Liver (tissue), 7 donors: ENCODE measurements at regions not wholly inside any gene's neighbourhood (a gene's known extent, or its start where the extent isn't known, plus 50 kb on each side); places are given as distances from the start of the nearest gene placed in this dataset.

Source experiments
- DNase-seq: peaks from one replicate; pipeline ENCODE4 v3.0.0-alpha.2; 2017; ENCODE audit warnings: low spot score
- H3K27ac ChIP-seq, 2 donors: one replicate each; pipeline ENCODE4 v1.7.0; 2013; ENCODE audit warnings: inconsistent platforms in 2 of 2, low read length in 2 of 2, control low read depth in 1 of 2, low read depth in 1 of 2, mild to moderate bottlenecking in 1 of 2
- H3K27me3 ChIP-seq, 4 donors: one replicate each; pipeline versions ENCODE4 v1.6.1 to v1.7.0; 2013; ENCODE audit warnings: low read length in 3 of 4, inconsistent platforms in 1 of 4, mild to moderate bottlenecking in 1 of 4, moderate library complexity in 1 of 4; ENCODE audit not compliant: control insufficient read depth in 4 of 4, insufficient read depth in 4 of 4
- H3K36me3 ChIP-seq, 4 donors: one replicate each; pipeline versions ENCODE4 v1.6.1 to v1.7.0; 2013; ENCODE audit warnings: low read length in 3 of 4, mild to moderate bottlenecking in 3 of 4, low read depth in 1 of 4, moderate library complexity in 1 of 4; ENCODE audit not compliant: control insufficient read depth in 4 of 4, insufficient read depth in 3 of 4
- H3K4me1 ChIP-seq, 4 donors: one replicate each; pipeline versions ENCODE4 v1.6.1 to v1.7.0; 2013; ENCODE audit warnings: low read length in 3 of 4, mild to moderate bottlenecking in 3 of 4, moderate library complexity in 1 of 4; ENCODE audit not compliant: control insufficient read depth in 4 of 4, insufficient read depth in 4 of 4
- H3K4me3 ChIP-seq, 3 donors: one replicate each; pipeline versions ENCODE4 v1.6.1 to v1.7.0; 2013; ENCODE audit warnings: low read length in 3 of 3, control low read depth in 1 of 3, low read depth in 1 of 3, mild to moderate bottlenecking in 1 of 3
- H3K9ac ChIP-seq, 2 donors: one replicate each; pipeline ENCODE4 v1.7.0; 2013; ENCODE audit warnings: low read length in 2 of 2, mild to moderate bottlenecking in 2 of 2, moderate library complexity in 2 of 2, control low read depth in 1 of 2, low read depth in 1 of 2
- H3K9me3 ChIP-seq, 4 donors: one replicate each; pipeline versions ENCODE4 v1.6.1 to v1.7.0; 2013; ENCODE audit warnings: low read length in 3 of 4; ENCODE audit not compliant: control insufficient read depth in 4 of 4
- ATF3 ChIP-seq: IDR thresholded peaks from 2 replicates; pipeline ENCODE4 v1.6.1; 2016; ENCODE audit warnings: antibody characterized with exemption
- EGR1 ChIP-seq, 2 donors: IDR thresholded peaks; 2 replicates each; pipeline ENCODE4 v1.6.1; 2016 to 2018; ENCODE audit warnings: antibody characterized with exemption in 2 of 2, low read depth in 2 of 2
- FOXA1 ChIP-seq: IDR thresholded peaks from 2 replicates; pipeline ENCODE4 v1.6.1; 2016; ENCODE audit warnings: antibody characterized with exemption
- GABPA ChIP-seq, 2 donors: IDR thresholded peaks in 1 of 2; conservative IDR thresholded peaks in 1 of 2; 2 replicates each; pipeline ENCODE4 v1.6.1; 2016; ENCODE audit warnings: antibody characterized with exemption in 2 of 2, mild to moderate bottlenecking in 1 of 2, moderate library complexity in 1 of 2
- HNF4A ChIP-seq, 2 donors: conservative IDR thresholded peaks; 2 replicates each; pipeline ENCODE4 v1.6.1; 2016; ENCODE audit warnings: antibody characterized with exemption in 2 of 2, mild to moderate bottlenecking in 2 of 2
- HNF4G ChIP-seq: IDR thresholded peaks from 2 replicates; pipeline ENCODE4 v1.6.1; 2016; ENCODE audit warnings: antibody characterized with exemption
- JUND ChIP-seq, 2 donors: IDR thresholded peaks; 2 replicates each; pipeline ENCODE4 v1.6.1; 2016; ENCODE audit warnings: antibody characterized with exemption in 2 of 2
- MAX ChIP-seq: IDR thresholded peaks from 2 replicates; pipeline ENCODE4 v1.6.1; 2016; ENCODE audit warnings: antibody characterized with exemption
- NR2F2 ChIP-seq: IDR thresholded peaks from 2 replicates; pipeline ENCODE4 v1.6.1; 2016; ENCODE audit warnings: antibody characterized with exemption
- RAD21 ChIP-seq, 2 donors: IDR thresholded peaks; 2 replicates each; pipeline ENCODE4 v1.6.1; 2016; ENCODE audit warnings: antibody characterized with exemption in 2 of 2, mild to moderate bottlenecking in 2 of 2
- REST ChIP-seq: IDR thresholded peaks from 2 replicates; pipeline ENCODE4 v1.6.1; 2016; ENCODE audit warnings: antibody characterized with exemption, mild to moderate bottlenecking
- RXRA ChIP-seq, 2 donors: IDR thresholded peaks; 2 replicates each; pipeline ENCODE4 v1.6.1; 2017 to 2018; ENCODE audit warnings: antibody characterized with exemption in 2 of 2, mild to moderate bottlenecking in 1 of 2
- SP1 ChIP-seq: IDR thresholded peaks from 2 replicates; pipeline ENCODE4 v1.6.1; 2018; ENCODE audit warnings: antibody characterized with exemption, mild to moderate bottlenecking
- TAF1 ChIP-seq: conservative IDR thresholded peaks from 2 replicates; pipeline ENCODE4 v1.6.1; 2016; ENCODE audit warnings: antibody characterized with exemption, mild to moderate bottlenecking
- YY1 ChIP-seq: IDR thresholded peaks from 2 replicates; pipeline ENCODE4 v1.6.1; 2016; ENCODE audit warnings: antibody characterized with exemption, mild to moderate bottlenecking
- ZBTB33 ChIP-seq: IDR thresholded peaks from 2 replicates; pipeline ENCODE4 v1.6.1; 2016; ENCODE audit warnings: antibody characterized with exemption
- WGBS: extraction: QIAGEN DNeasy Blood & Tissue Kit; methylation state at CpG from one replicate; pipeline ENCODE4 v1.1.7; 2013; 5-methylcytosine and 5-hydroxymethylcytosine counted together
- donor health status: healthy.
- donor health status: healthy.
- donor health status: healthy.
- donor health status: healthy.

- Histone ChIP-seq H3K9me3 (peaks cover 0 to 3% (median 0%) of the 10 kb centered on the region in 4 donors), H3K4me1 (no peaks in the 10 kb centered on the region), H3K9ac (no peak overlapping the region), H3K27me3 (no peaks in the 10 kb centered on the region), H3K4me3 (no peak overlapping the region), H3K27ac (no peak overlapping the region), H3K36me3 (no peaks in the 10 kb centered on the region)
- TF ChIP-seq MAX (no peak), FOXA1 (no peak), SP1 (no peak), EGR1 (IDR thresholded peaks at IDR 0.05; ENCODE audit: low read depth in 2 of 2) (no peak), RXRA (IDR thresholded peaks at IDR 0.05) (no peak), HNF4A (conservative IDR thresholded peaks at IDR 0.05) (no peak), GABPA (IDR thresholded peaks at IDR 0.05 in 1 of 2, conservative IDR thresholded peaks at IDR 0.05 in 1 of 2) (no peak), REST (no peak), NR2F2 (no peak), YY1 (no peak), TAF1 (no peak)
- 54% methylated on average over 2 of the region's 2 CpGs for WGBS
- no peak for DNase-seq
Observed at GRCh38 chr2:147165697-147166382, 679.0 kb upstream of the ACVR2A start.

GRCh38 chr2:147164563-147164962, 680.3 kb upstream of the ACVR2A start:
- peaks cover 0 to 3% (median 0%) of the 10 kb centered on the region in 4 donors for H3K9me3 ChIP-seq
- H3K36me3 ChIP-seq, result no peaks in the 10 kb centered on the region
- no peaks in the 10 kb centered on the region for H3K4me1 ChIP-seq
- no peak for DNase-seq
- TF ChIP-seq HNF4G, result no peak
- TF ChIP-seq HNF4A (conservative IDR thresholded peaks at IDR 0.05), result no peak
- TF ChIP-seq ATF3, result no peak
- no peak for TF ChIP-seq MAX
- no peak for TF ChIP-seq YY1
- no peak for TF ChIP-seq EGR1 (IDR thresholded peaks at IDR 0.05; ENCODE audit: low read depth in 2 of 2)
- no peak for TF ChIP-seq NR2F2
- no peak for TF ChIP-seq FOXA1
- no peak for TF ChIP-seq JUND (IDR thresholded peaks at IDR 0.05)
- no peak for TF ChIP-seq ZBTB33
- no peak for TF ChIP-seq SP1
- no peak for TF ChIP-seq RAD21 (IDR thresholded peaks at IDR 0.05)
- TF ChIP-seq REST, result no peak
- TF ChIP-seq TAF1, result no peak
- 89% methylated on average over 4 of the region's 4 CpGs for WGBS
- H3K4me3 ChIP-seq, result no peak overlapping the region
- H3K27me3 ChIP-seq, result no peaks in the 10 kb centered on the region
- H3K27ac ChIP-seq, result no peak overlapping the region
- H3K9ac ChIP-seq, result no peak overlapping the region
